ENCODE measurements at regions not wholly inside any gene's neighbourhood (a gene's known extent, or its start where the extent isn't known, plus 50 kb on each side); places are given as distances from the start of the nearest gene placed in this dataset.

- POLR2A ChIA-PET, result no interaction called here
- TF ChIP-seq CTCF (IDR thresholded peaks at IDR 0.05; ENCODE audit: control extremely low read depth, extremely low read depth, low read depth, missing control alignments), result no peak
- DNase-seq (ENCODE audit: extremely low spot score), result no peak
- CTCF ChIA-PET, result interaction anchor here (1.2 kb wide), 1 partner anchor 109 kb away, joined by 3 read pairs; no protein-coding TSS in a partner anchor
Measured at GRCh38 chr17:77385750-77386501, 245.2 kb downstream of the SEC14L1 start.

DNA sequence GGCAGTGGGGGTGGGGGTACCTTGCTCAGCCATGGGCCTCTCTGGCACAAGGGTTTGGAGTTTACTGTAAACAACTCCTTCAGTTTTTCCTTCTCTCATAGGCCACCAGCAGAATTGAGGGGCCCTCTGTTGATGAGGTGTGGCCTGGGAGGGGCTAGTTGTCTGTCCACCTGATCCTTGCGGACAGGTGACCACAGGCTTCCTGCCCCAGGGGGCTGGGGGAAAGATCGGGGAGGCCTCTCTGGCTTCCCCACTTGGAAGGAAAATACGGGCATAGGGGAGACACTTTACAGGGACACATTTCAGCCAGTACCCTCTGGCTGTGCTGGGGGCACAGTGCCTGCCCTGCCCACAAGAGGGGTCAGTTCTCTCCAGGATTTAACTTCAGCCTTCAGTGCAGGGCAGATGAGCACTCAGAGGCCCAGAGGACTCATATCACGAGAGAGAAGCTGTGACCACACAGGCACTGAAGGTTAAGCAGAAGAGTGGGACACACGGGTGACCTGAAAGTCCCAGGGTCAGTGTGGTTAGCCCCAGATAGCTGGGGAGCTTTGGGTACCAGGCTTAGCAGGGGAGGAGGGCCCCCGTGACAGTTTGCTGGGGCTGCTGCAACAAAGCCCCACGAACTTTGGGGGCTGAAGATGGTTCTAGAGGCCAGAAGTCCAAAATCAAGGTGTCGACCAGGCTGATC lies 245.9 kb downstream of the SEC14L1 start:
- no peak for DNase-seq (ENCODE audit: extremely low spot score)
- POLR2A ChIA-PET, result no interaction called here
- TF ChIP-seq CTCF (IDR thresholded peaks at IDR 0.05; ENCODE audit: control extremely low read depth, extremely low read depth, low read depth, missing control alignments), result no peak
- CTCF ChIA-PET, result interaction anchor here (0.9 to 1.2 kb wide), 2 partner anchors 42 to 109 kb away, joined by 3 read pairs; no protein-coding TSS in a partner anchor

DNA sequence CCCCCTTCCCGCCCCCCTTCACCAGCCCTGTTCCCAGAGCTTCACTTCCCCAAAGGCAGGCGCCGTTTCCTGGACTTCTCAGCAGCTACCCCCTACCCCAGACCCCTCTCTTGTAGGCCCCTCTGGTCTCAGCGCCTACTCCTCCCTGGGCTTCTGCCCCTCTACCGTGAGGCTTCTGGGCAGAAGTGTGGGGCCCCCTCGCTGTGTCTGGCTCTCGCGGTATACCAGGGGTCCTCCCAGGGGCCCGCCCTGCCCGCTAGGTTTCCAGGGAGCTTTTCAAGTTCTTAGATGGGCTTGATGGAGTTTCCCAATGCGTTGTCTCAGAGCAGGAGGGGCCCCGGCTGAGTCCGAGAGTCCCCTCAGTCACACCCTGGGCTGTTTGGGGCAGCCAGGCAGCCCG lies 247.1 kb downstream of the SEC14L1 start:
- POLR2A ChIA-PET, result interaction anchor here (0.7 kb wide), 1 partner anchor 55 kb away, joined by 7 read pairs; no protein-coding TSS in a partner anchor
- CTCF ChIA-PET, result interaction anchor here (1.4 to 2.1 kb wide), 4 partner anchors 13 to 56 kb away, joined by 4 to 14 read pairs (median 10); no protein-coding TSS in a partner anchor

GRCh38 chr17:77388384-77389306 lies 247.9 kb downstream of the SEC14L1 start:
- ChIA-PET POLR2A (interaction anchor here (0.7 to 0.9 kb wide), 3 partner anchors 18 to 57 kb away, joined by 4 to 15 read pairs (median 7); no protein-coding TSS in a partner anchor), CTCF (interaction anchor here (0.9 to 2.1 kb wide), 10 partner anchors 11 to 127 kb away, joined by 3 to 14 read pairs (median 4); no protein-coding TSS in a partner anchor)
- DNase-seq (ENCODE audit: extremely low spot score), result no peak
- no peak for TF ChIP-seq CTCF (IDR thresholded peaks at IDR 0.05; ENCODE audit: control extremely low read depth, extremely low read depth, low read depth, missing control alignments)

More for the DNA sequence above, 247.1 kb downstream of the SEC14L1 start:
- no peak for DNase-seq (ENCODE audit: extremely low spot score)
- TF ChIP-seq CTCF (IDR thresholded peaks at IDR 0.05; ENCODE audit: control extremely low read depth, extremely low read depth, low read depth, missing control alignments), result no peak

GRCh38 chr17:77390870-77391269 lies 250.1 kb downstream of the SEC14L1 start:
- no peak for DNase-seq (ENCODE audit: extremely low spot score)
- ChIA-PET CTCF (interaction anchor here (0.7 to 1.3 kb wide), 4 partner anchors 10 to 61 kb away, joined by 3 to 6 read pairs (median 3); no protein-coding TSS in a partner anchor), POLR2A (no interaction called here)
- TF ChIP-seq CTCF (IDR thresholded peaks at IDR 0.05; ENCODE audit: control extremely low read depth, extremely low read depth, low read depth, missing control alignments), result no peak
